Stomach (tissue), 4 donors: ENCODE measurements at regions not wholly inside any gene's neighbourhood (a gene's known extent, or its start where the extent isn't known, plus 50 kb on each side); places are given as distances from the start of the nearest gene placed in this dataset.

Source experiments
- CTCF ChIP-seq, 7 experiments: fragments of 450-650 bp in 4 of 7; fragments of 200-600 bp in 3 of 7; sonication (generic) in 3 of 7; IDR thresholded peaks; one replicate each; pipeline ENCODE4 v1.5.1; 2016 to 2019; ENCODE audit warnings: antibody characterized with exemption in 7 of 7, control low read depth in 2 of 7, mild to moderate bottlenecking in 1 of 7
- POLR2A ChIP-seq, 4 donors: fragments of 450-650 bp; IDR thresholded peaks; one replicate each; pipeline ENCODE4 v1.6.1; 2016; ENCODE audit warnings: antibody characterized with exemption in 4 of 4, control low read depth in 2 of 4, mild to moderate bottlenecking in 1 of 4, moderate library complexity in 1 of 4

- TF ChIP-seq CTCF (IDR thresholded peaks at IDR 0.05), result no peak
- TF ChIP-seq POLR2A (IDR thresholded peaks at IDR 0.05), result no peak
Measured at GRCh38 chr10:131475043-131475442, 163.5 kb upstream of the TCERG1L start.
